D721Med (cell line): ENCODE measurements at regions not wholly inside any gene's neighbourhood (a gene's known extent, or its start where the extent isn't known, plus 50 kb on each side); places are given as distances from the start of the nearest gene placed in this dataset.

ENCODE experiments used
- DNase-seq: peaks from one replicate; pipeline ENCODE4 v3.0.0; 2011; ENCODE audit warnings: low spot score; ENCODE audit not compliant: insufficient read length
- FAIRE-seq: peaks from 2 replicates; lab custom pipeline; 2011; peaks lifted over from hg19 to GRCh38; lab: Jason Lieb, UNC
- CTCF ChIP-seq: IDR thresholded peaks from 2 replicates; pipeline ENCODE4 v1.5.1; 2012; ENCODE audit warnings: mild to moderate bottlenecking, control low read depth; ENCODE audit not compliant: insufficient read depth; ENCODE audit errors: missing control alignments

DNA sequence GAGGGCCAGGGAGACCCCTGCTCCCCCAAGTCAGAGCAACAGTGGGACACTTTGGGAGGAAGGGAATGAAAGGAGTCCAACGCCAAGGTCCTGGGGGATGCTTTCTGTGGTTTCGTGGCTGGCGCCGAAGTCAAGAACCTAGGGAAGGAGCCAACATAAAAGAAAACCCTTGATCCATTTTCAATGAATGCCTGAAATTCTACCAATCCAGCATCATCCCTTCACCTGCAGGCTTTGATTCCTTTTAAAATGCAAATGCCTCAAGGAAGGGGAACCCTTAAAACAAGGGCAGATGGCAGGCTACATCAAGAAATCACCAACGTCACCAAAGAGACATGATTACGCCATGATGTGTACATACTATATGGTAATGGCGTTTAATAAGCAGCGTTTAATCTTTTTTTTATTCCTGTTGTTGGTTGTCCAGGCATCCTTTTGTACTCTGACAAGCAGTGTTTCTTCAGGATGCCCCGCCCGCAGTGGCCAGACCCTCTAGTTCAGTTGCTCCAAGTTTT lies 123.3 kb upstream of the SLC1A4 start:
- no peak for TF ChIP-seq CTCF
- no peak for DNase-seq
- no peak for FAIRE-seq

DNA sequence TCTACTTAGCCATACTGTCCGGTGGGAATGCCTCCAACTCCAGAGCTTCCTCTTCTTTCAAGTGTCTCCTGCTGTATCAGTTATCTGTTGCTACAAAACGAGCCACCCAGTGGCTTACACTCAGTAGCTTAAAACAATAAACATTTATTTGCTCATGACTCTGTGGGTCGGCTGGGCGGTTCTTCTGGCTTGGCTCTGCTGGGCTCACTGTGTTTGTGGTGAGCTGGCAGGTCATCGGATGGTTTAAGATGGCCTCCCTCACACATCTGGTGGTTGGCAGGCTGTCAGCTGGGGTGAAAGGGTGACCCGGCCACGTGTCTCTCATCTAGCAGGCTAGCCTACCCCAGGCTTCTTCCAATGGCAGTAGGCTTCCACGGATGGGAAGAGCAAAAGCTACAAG lies 122.4 kb upstream of the SLC1A4 start:
- FAIRE-seq (no peak), DNase-seq (no peak)
- no peak for TF ChIP-seq CTCF

DNA sequence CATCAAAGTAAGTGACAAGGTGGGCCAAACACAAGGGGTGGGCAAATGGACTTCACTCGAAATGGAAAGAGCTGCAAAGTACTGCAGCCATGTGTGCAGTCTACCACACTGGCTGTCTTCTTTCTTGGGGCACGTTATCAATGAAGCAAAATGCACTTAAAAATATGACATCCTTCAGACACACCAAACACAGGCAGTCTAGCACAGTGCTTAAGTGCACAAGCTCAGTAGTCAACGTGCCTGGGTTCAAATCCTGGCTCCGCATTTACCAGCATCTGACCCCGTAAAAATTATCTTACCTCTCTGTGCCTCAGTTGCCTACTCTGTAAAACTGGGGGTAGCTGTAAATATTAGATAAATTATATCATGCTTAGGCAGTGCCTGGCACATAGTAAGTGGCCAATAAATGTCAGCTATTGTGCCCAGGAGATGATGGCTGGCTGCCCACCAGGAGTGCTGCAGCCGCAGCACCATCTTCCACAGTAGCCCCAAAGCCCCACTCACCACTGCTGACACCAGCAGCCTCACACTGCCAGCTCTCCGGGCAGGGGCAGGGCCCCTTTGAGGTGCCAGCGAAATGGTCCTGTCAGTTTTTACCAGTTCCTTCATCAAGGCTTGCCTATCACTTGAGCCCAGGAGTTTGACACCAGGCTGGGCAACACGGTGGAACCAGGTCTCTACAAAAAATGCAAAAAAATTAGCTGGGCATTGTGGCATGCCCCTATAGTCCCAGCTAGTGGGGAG lies 121.8 kb upstream of the SLC1A4 start:
- DNase-seq: no peak
- no peak for TF ChIP-seq CTCF
- no peak for FAIRE-seq

DNA sequence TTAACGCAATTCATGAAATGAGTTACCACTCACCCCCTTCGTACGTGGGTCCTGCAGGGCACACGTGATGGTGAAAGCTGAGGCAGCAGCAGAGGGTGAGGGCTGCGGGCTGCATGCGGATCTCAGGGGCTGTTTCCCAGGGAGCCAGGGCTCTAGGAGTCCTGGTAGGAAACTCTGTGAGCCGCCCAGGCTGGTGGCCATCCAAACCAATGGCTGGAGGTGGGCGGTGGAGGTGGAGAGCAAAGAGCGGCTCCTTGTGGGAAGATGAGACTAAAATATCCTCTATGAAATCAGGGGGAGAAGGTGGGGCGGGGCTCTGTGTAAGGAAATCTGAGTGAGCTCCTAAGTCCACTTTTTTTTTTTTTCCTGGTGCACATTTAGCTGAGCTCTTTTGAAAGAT lies 120.1 kb upstream of the SLC1A4 start:
- no peak for DNase-seq
- no peak for TF ChIP-seq CTCF
- no peak for FAIRE-seq

DNA sequence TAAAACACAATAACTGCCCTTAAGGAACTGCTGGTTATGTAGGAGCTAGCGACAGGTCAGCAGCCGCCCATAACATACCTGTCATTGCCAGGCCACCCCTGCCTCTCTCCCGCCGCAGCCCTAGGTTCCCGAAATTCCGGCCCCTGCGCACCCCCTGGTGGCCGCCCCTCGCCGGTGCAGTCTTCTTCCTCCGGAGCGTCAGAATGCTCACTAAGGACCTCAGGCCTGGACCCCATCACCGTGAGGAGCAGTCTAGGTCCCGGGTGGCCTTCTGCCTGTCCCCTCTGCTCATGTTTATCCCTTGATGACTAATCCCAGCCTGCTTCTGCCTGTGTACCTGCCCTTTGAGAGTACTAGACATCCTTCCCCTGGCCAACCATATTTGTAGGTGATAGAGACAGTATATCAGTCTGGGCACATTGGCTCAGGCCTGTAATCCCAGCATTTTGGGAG lies 115.7 kb upstream of the SLC1A4 start:
- FAIRE-seq (no peak), DNase-seq (no peak)
- peak; percentile 84 for TF ChIP-seq CTCF

DNA sequence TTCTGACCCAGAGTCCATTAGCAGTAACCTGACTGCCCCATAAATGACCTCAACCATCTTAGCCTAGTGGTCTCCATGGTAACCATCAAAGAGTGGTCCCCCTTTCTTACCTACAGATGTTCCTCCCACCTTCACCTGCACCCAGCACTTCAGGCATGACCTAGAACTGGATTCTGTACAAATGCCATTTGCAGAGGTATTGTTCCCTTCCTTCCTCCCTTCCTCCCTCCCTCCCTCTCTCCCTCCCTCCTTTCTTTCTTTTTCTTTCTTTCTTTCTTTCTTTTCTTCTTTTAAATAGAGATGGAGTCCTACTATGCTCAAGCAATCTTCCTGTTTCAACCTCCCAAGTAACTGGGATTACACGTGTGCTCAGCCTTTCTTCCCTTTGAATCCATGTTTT lies 114.6 kb upstream of the SLC1A4 start:
- TF ChIP-seq CTCF: no peak
- no peak for FAIRE-seq
- DNase-seq: no peak

DNA sequence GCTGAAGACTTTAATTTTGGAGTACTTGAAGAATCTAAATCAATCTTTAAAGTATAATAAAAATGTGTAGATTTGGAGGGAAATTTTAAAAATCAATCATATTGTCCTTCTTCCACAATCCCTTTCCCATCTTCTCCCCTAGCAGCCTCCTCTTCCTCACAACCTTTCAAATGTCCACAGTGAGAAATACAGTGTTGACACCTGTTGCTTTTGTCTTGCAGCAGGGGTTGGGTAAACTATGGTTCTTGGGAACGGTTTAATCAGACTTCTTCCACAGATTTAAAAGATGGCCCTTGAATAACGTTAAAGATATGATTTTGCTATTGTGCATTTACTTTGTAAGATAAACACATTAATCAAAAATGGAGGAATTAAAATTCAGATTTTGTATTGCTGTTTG lies 113.8 kb upstream of the SLC1A4 start:
- FAIRE-seq (no peak), DNase-seq (no peak)
- TF ChIP-seq CTCF: no peak
